ENCODE measurements at regions not wholly inside any gene's neighbourhood (a gene's known extent, or its start where the extent isn't known, plus 50 kb on each side); places are given as distances from the start of the nearest gene placed in this dataset.
A peak's percentile ranks its signal among the peaks of the same experiment; 100 is the strongest.

GRCh38 chr3:102258666-102259227, 176.1 kb upstream of the ZPLD1 start:
- Histone ChIP-seq H3K9ac (ENCODE audit: control insufficient read depth, insufficient read depth, low read length) (no peak overlapping the region), H3K27ac (ENCODE audit: control insufficient read depth, insufficient read depth) (no peak overlapping the region), H3K79me2 (ENCODE audit: control insufficient read depth, insufficient read depth, low read length) (no peaks in the 10 kb centered on the region), H3K4me1 (ENCODE audit: control insufficient read depth, insufficient read depth, low read length) (no peaks in the 10 kb centered on the region; the same call in 1 of the 2 replicates), H4K20me1 (ENCODE audit: control insufficient read depth, insufficient read depth) (no peaks in the 10 kb centered on the region), H3K36me3 (ENCODE audit: control insufficient read depth in 2 of 2, insufficient read depth in 2 of 2, low read length in 1 of 2) (no peaks in the 10 kb centered on the region), H3K4me2 (ENCODE audit: control insufficient read depth, insufficient read depth) (peak overlapping the region; percentile 35; the same call in 1 of the 2 replicates), H3K9me3 (replicated peaks; ENCODE audit: control insufficient read depth, insufficient read depth, low read length) (no peaks in the 10 kb centered on the region), H3K4me3 (no peak overlapping the region), H3K27me3 (replicated peaks in 1 of 2; ENCODE audit: control insufficient read depth in 2 of 2, insufficient read depth in 2 of 2, low read length in 1 of 2) (no peaks in the 10 kb centered on the region), H2AFZ (ENCODE audit: control insufficient read depth, low read depth, low read length) (no peak overlapping the region)
- DNase-seq (ENCODE audit: low read depth, low spot score) (no peak), FAIRE-seq (peak; percentile 35), ATAC-seq (peak; percentile 70)
- SMC1A ChIA-PET (ENCODE audit: uncharacterized antibody, unreplicated experiment) = interaction anchor here (1.2 to 1.4 kb wide), 2 partner anchors 29 to 34 kb away, joined by 4 read pairs; no protein-coding TSS in a partner anchor
- 1% methylated on average over 3 of the region's 3 CpGs for WGBS (ENCODE audit: insufficient coverage, insufficient replicate concordance, low lambda C conversion rate, missing lambda C conversion rate)
- CTCF ChIA-PET = no interaction called here
- intact Hi-C loops (cut with micrococcal nuclease; ENCODE audit: unreplicated experiment) = no loop called here
- in situ Hi-C loops (cut with MboI) = no loop called here
- TF ChIP-seq JUNB (IDR thresholded peaks at IDR 0.05) = peak; percentile 71
- 0 out of 2 replicates have a peak, but pooled peaks have one; percentile 25 for TF ChIP-seq IRF4 (IDR thresholded peaks at IDR 0.05; ENCODE audit: low read depth, low read length)
- no peak for TF ChIP-seq ZSCAN29 (IDR thresholded peaks at IDR 0.05)
- POLR2A ChIA-PET = no interaction called here
- BruUV-seq (replicated peaks) = no TSS peak
- RAD21 ChIA-PET (ENCODE audit: unreplicated experiment) = no interaction called here

- Histone ChIP-seq H3K4me1 (ENCODE audit: control insufficient read depth, insufficient read depth, low read length) (no peaks in the 10 kb centered on the region; the same call in 1 of the 2 replicates), H4K20me1 (ENCODE audit: control insufficient read depth, insufficient read depth) (no peaks in the 10 kb centered on the region), H3K9me3 (replicated peaks; ENCODE audit: control insufficient read depth, insufficient read depth, low read length) (no peaks in the 10 kb centered on the region), H3K27ac (ENCODE audit: control insufficient read depth, insufficient read depth) (no peak overlapping the region), H3K4me2 (ENCODE audit: control insufficient read depth, insufficient read depth) (no peak overlapping the region), H2AFZ (ENCODE audit: control insufficient read depth, low read depth, low read length) (no peak overlapping the region), H3K27me3 (replicated peaks in 1 of 2; ENCODE audit: control insufficient read depth in 2 of 2, insufficient read depth in 2 of 2, low read length in 1 of 2) (no peaks in the 10 kb centered on the region), H3K79me2 (ENCODE audit: control insufficient read depth, insufficient read depth, low read length) (no peaks in the 10 kb centered on the region), H3K4me3 (no peak overlapping the region), H3K36me3 (ENCODE audit: control insufficient read depth in 2 of 2, insufficient read depth in 2 of 2, low read length in 1 of 2) (no peaks in the 10 kb centered on the region), H3K9ac (ENCODE audit: control insufficient read depth, insufficient read depth, low read length) (no peak overlapping the region)
- CTCF ChIA-PET = no interaction called here
- BruUV-seq (replicated peaks) = no TSS peak
- intact Hi-C loops (cut with micrococcal nuclease; ENCODE audit: unreplicated experiment) (no loop called here), in situ Hi-C loops (cut with MboI) (no loop called here)
- SMC1A ChIA-PET (ENCODE audit: uncharacterized antibody, unreplicated experiment) = no interaction called here
- no peak for ATAC-seq
- POLR2A ChIA-PET = no interaction called here
- RAD21 ChIA-PET (ENCODE audit: unreplicated experiment) = no interaction called here
- TF ChIP-seq BHLHE40 (IDR thresholded peaks at IDR 0.05; ENCODE audit: borderline replicate concordance in 1 of 2, low read depth in 2 of 2, low read length in 1 of 2) (no peak), ZNF274 (IDR thresholded peaks at IDR 0.05; ENCODE audit: insufficient read depth, insufficient read length) (no peak), FOXM1 (IDR thresholded peaks at IDR 0.05; ENCODE audit: low read depth, low read length) (no peak), IRF4 (IDR thresholded peaks at IDR 0.05; ENCODE audit: low read depth, low read length) (no peak), ATF7 (IDR thresholded peaks at IDR 0.05; ENCODE audit: low read depth) (no peak), CREB1 (IDR thresholded peaks at IDR 0.05; ENCODE audit: low read depth) (no peak), EP300 (IDR thresholded peaks at IDR 0.05; ENCODE audit: borderline replicate concordance in 1 of 2, control insufficient read depth in 1 of 2, low read depth in 2 of 2, low read length in 2 of 2) (no peak), POLR2AphosphoS2 (IDR thresholded peaks at IDR 0.05; ENCODE audit: low read depth, low read length) (no peak), ZBTB33 (IDR thresholded peaks at IDR 0.05) (no peak)
- DNase-seq (ENCODE audit: low read depth, low spot score) = no peak
- WGBS (ENCODE audit: insufficient coverage, insufficient replicate concordance, low lambda C conversion rate, missing lambda C conversion rate) = 68% methylated on average over 2 of the region's 2 CpGs
- FAIRE-seq = no peak
Measured at GRCh38 chr3:102259663-102260062, 175.2 kb upstream of the ZPLD1 start.
